Mucosa of descending colon (tissue), 3 donors: ENCODE measurements at regions not wholly inside any gene's neighbourhood (a gene's known extent, or its start where the extent isn't known, plus 50 kb on each side); places are given as distances from the start of the nearest gene placed in this dataset.
"Not testable (repeated sequence)": the region's sequence is repeated elsewhere in the genome, so short reads cannot be mapped to it uniquely, and the experiment has no call there.

Source experiments
- ATAC-seq: fragments of 200-7000 bp; cut with Tn5 transposase; one replicate; pipeline ENCODE4 v1.9.1; 2020; ENCODE audit warnings: mild to moderate bottlenecking, moderate library complexity
- DNase-seq, 3 donors: peaks; one replicate each; pipeline ENCODE4 v3.0.0-alpha.2; 2020
- H3K36me3 ChIP-seq: fragments of 200-600 bp; one replicate; pipeline ENCODE4 v1.8.0; 2021; ENCODE audit warnings: low read depth, mild to moderate bottlenecking
- H3K4me1 ChIP-seq: fragments of 200-600 bp; one replicate; pipeline ENCODE4 v1.8.0; 2021; ENCODE audit warnings: low read depth, mild to moderate bottlenecking
- H3K4me3 ChIP-seq: fragments of 200-600 bp; one replicate; pipeline ENCODE4 v1.8.0; 2021; ENCODE audit warnings: mild to moderate bottlenecking
- H3K9me3 ChIP-seq: fragments of 200-600 bp; one replicate; pipeline ENCODE4 v1.8.0; 2021; ENCODE audit warnings: mild to moderate bottlenecking
- intact Hi-C, 2 donors: fragments of 100-400 bp; cut with DNase I in 1 of 2; cut with micrococcal nuclease in 1 of 2; formaldehyde crosslinking; loops; one replicate each; pipeline versions ENCODE4 v1.11.0 to v1.11.1; 2022; cut with DNase I, micrococcal nuclease
- TF ChIP-seq, protein P1 (sequence below): fragments of 200-600 bp; IDR thresholded peaks from one replicate; pipeline ENCODE4 v1.8.0; 2022; ENCODE audit warnings: antibody characterized with exemption, mild to moderate bottlenecking
- donor health status: DM: no; HTN: no; CAD: no; lungs with moderate emphysema.
- donor health status: DM: no; HTN: no; CAD: no.
- donor health status: DM: no; HTN: yes; CAD: no.

DNA sequence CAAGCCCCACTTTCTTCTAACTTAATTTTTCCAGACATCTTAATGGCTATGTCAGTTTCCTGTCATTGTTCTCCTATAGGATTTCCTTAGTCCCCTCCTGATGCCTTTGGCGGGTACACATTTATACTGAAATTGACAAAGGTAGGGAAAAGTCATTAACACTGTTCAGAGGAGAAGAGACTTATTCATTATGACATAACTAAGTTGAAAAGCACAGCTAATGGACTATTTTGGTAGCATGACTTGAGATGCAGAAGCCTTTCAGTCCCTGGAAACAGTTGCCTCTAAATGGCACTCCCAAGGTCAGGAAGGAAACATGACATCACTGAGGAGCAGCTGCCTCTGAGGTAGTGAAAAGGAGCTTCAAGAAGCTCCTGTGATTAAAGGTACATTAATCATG is 317.5 kb upstream of the KITLG start:
- DNase-seq: no peak
- TF ChIP-seq, protein P1, sequence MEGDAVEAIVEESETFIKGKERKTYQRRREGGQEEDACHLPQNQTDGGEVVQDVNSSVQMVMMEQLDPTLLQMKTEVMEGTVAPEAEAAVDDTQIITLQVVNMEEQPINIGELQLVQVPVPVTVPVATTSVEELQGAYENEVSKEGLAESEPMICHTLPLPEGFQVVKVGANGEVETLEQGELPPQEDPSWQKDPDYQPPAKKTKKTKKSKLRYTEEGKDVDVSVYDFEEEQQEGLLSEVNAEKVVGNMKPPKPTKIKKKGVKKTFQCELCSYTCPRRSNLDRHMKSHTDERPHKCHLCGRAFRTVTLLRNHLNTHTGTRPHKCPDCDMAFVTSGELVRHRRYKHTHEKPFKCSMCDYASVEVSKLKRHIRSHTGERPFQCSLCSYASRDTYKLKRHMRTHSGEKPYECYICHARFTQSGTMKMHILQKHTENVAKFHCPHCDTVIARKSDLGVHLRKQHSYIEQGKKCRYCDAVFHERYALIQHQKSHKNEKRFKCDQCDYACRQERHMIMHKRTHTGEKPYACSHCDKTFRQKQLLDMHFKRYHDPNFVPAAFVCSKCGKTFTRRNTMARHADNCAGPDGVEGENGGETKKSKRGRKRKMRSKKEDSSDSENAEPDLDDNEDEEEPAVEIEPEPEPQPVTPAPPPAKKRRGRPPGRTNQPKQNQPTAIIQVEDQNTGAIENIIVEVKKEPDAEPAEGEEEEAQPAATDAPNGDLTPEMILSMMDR: no peak
- no peaks in the 10 kb centered on the region for H3K9me3 ChIP-seq
- intact Hi-C loops: no loop called here
- H3K36me3 ChIP-seq: no peaks in the 10 kb centered on the region
- no peak for ATAC-seq
- no peak overlapping the region for H3K4me3 ChIP-seq
- H3K4me1 ChIP-seq: no peaks in the 10 kb centered on the region

- TF ChIP-seq, protein P1: no peak
- no peak for ATAC-seq
- DNase-seq: no peak
- no peaks in the 10 kb centered on the region for H3K9me3 ChIP-seq
- no peaks in the 10 kb centered on the region for H3K4me1 ChIP-seq
- no peak overlapping the region for H3K4me3 ChIP-seq
- intact Hi-C loops: no loop called here
- H3K36me3 ChIP-seq: no peaks in the 10 kb centered on the region
Observed at GRCh38 chr12:88896958-88897357, 316.7 kb upstream of the KITLG start.

- TF ChIP-seq, protein P1: no peak
- no peak for DNase-seq
- no peak overlapping the region for H3K4me3 ChIP-seq
- ATAC-seq: no peak
- no peaks in the 10 kb centered on the region for H3K4me1 ChIP-seq
- intact Hi-C loops: no loop called here
- H3K36me3 ChIP-seq: no peaks in the 10 kb centered on the region
- no peaks in the 10 kb centered on the region for H3K9me3 ChIP-seq
Observed at GRCh38 chr12:88895634-88896033, 315.4 kb upstream of the KITLG start.

DNA sequence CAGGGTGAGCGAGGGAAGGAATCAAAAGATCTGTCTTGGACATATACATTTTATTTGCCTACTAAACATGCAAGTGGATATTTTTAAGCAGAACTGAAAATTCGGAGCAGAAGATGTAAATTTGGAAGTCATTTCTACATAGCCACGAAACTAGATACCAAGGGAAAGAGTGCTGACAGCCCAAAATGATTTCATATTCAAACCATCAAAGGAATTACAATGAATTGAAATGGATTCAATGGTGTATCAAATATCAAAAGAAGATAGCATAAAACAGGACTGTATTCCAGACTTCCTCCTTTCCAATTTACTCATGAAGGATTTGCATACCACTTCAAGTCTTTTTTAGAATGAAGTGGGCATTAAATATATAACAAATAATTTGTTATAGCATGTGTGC is 313.5 kb upstream of the KITLG start:
- TF ChIP-seq, protein P1: no peak
- DNase-seq: no peak
- ATAC-seq: no peak
- Histone ChIP-seq H3K9me3 (no peaks in the 10 kb centered on the region), H3K4me3 (no peak overlapping the region), H3K4me1 (no peaks in the 10 kb centered on the region), H3K36me3 (no peaks in the 10 kb centered on the region)
- intact Hi-C loops: no loop called here

GRCh38 chr12:88891434-88891833 is 311.2 kb upstream of the KITLG start:
- H3K4me1 ChIP-seq, H3K9me3 ChIP-seq, DNase-seq, intact Hi-C loops, ATAC-seq, H3K4me3 ChIP-seq, H3K36me3 ChIP-seq: not testable (repeated sequence)

GRCh38 chr12:88889326-88890110 is 309.2 kb upstream of the KITLG start:
- no peak for DNase-seq
- no peaks in the 10 kb centered on the region for H3K36me3 ChIP-seq
- H3K9me3 ChIP-seq: no peaks in the 10 kb centered on the region
- TF ChIP-seq, protein P1: no peak
- intact Hi-C loops: no loop called here
- no peaks in the 10 kb centered on the region for H3K4me1 ChIP-seq
- no peak for ATAC-seq
- H3K4me3 ChIP-seq: no peak overlapping the region
